CD4-positive, alpha-beta T cell (primary cell): ENCODE measurements at regions not wholly inside any gene's neighbourhood (a gene's known extent, or its start where the extent isn't known, plus 50 kb on each side); places are given as distances from the start of the nearest gene placed in this dataset.

ENCODE experiments used
- ATAC-seq: fragments of 200-7000 bp; cut with Tn5 transposase; one replicate; pipeline ENCODE4 v1.10.0; 2022; ENCODE audit warnings: mild to moderate bottlenecking; ENCODE audit not compliant: poor library complexity
- CTCF ChIA-PET: fragments of 350-600 bp; sonication (Branson Sonifier 250); formaldehyde crosslinking; loops from one replicate; lab custom pipeline; 2021; ENCODE audit warnings: antibody characterized with exemption, inconsistent platforms; lab: Charles Lee
- POLR2A ChIA-PET: fragments of 350-600 bp; sonication (Branson Sonifier 250); formaldehyde crosslinking; loops from one replicate; lab custom pipeline; 2021; ENCODE audit warnings: antibody characterized with exemption, inconsistent platforms; lab: Charles Lee
- DNase-seq, 14 experiments: peaks; one replicate each; pipeline ENCODE4 v3.0.0-alpha.2; 2013 to 2020; ENCODE audit warnings: mixed read lengths in 2 of 14
- H3K27ac ChIP-seq, 2 donors: one replicate each; pipeline versions ENCODE4 v1.5.1 to v1.7.0; 2013; ENCODE audit warnings: low read length in 2 of 2, low read depth in 1 of 2, mild to moderate bottlenecking in 1 of 2
- H3K27me3 ChIP-seq, 2 experiments: 1 replicate in 1 of 2; 2 replicates in 1 of 2; pipeline versions ENCODE4 v1.6.1 to v1.7.0; 2013; ENCODE audit warnings: low read length in 2 of 2, control low read depth in 1 of 2, mild to moderate bottlenecking in 1 of 2, moderate library complexity in 1 of 2; ENCODE audit not compliant: insufficient read depth in 2 of 2, control insufficient read depth in 1 of 2
- H3K36me3 ChIP-seq: one replicate; pipeline ENCODE4 v1.6.1; 2013; ENCODE audit warnings: low read length, control low read depth; ENCODE audit not compliant: insufficient read depth
- H3K4me1 ChIP-seq: one replicate; pipeline ENCODE4 v1.6.1; 2013; ENCODE audit warnings: low read length, control low read depth; ENCODE audit not compliant: insufficient read depth
- H3K4me3 ChIP-seq: one replicate; pipeline ENCODE4 v1.5.1; 2013; ENCODE audit warnings: mild to moderate bottlenecking, low read length, moderate library complexity
- H3K9me3 ChIP-seq, 2 experiments: 1 replicate in 1 of 2; 2 replicates in 1 of 2; pipeline versions ENCODE4 v1.6.1 to v1.7.0; 2013; ENCODE audit warnings: low read length in 2 of 2, mild to moderate bottlenecking in 2 of 2, control low read depth in 1 of 2, moderate library complexity in 1 of 2; ENCODE audit not compliant: control insufficient read depth in 1 of 2, insufficient read depth in 1 of 2
- H3K27ac Mint-ChIP-seq: one replicate; pipeline ENCODE4 v1.8.0; 2020; ENCODE audit warnings: mixed read lengths
- H3K27me3 Mint-ChIP-seq: one replicate; pipeline ENCODE4 v1.8.0; 2021; ENCODE audit warnings: mixed read lengths
- H3K36me3 Mint-ChIP-seq: one replicate; pipeline ENCODE4 v1.8.0; 2021; ENCODE audit warnings: low read depth, mixed read lengths
- H3K4me1 Mint-ChIP-seq: one replicate; pipeline ENCODE4 v1.8.0; 2021; ENCODE audit warnings: low read depth, mixed read lengths
- H3K4me3 Mint-ChIP-seq: one replicate; pipeline ENCODE4 v1.8.0; 2020; ENCODE audit warnings: mild to moderate bottlenecking, mixed read lengths
- H3K9me3 Mint-ChIP-seq: one replicate; pipeline ENCODE4 v1.8.0; 2020; ENCODE audit warnings: mixed read lengths
- CTCF ChIP-seq: fragments of 200-600 bp; IDR thresholded peaks from one replicate; pipeline ENCODE4 v1.8.0; 2022; ENCODE audit warnings: antibody characterized with exemption, mild to moderate bottlenecking
- intact Hi-C, 2 experiments: fragments of 100-400 bp; cut with DNase I in 1 of 2; cut with micrococcal nuclease in 1 of 2; formaldehyde crosslinking; loops; one replicate each; pipeline versions ENCODE4 v1.15.1 to v1.9.0; 2023 to 2025; cut with DNase I, micrococcal nuclease

- H3K4me1 ChIP-seq = peaks cover 4% of the 10 kb centered on the region
- H3K36me3 ChIP-seq = no peaks in the 10 kb centered on the region
- no peak overlapping the region for H3K4me3 ChIP-seq
- no peak for ATAC-seq
- CTCF ChIA-PET = no interaction called here
- Mint-ChIP-seq H3K4me3 (no peak overlapping the region), H3K36me3 (no peaks in the 10 kb centered on the region), H3K27ac (no peak overlapping the region), H3K4me1 (no peaks in the 10 kb centered on the region), H3K9me3 (no peaks in the 10 kb centered on the region), H3K27me3 (peaks cover 69% of the 10 kb centered on the region)
- POLR2A ChIA-PET = no interaction called here
- no peak for DNase-seq
- intact Hi-C loops = no loop called here
- TF ChIP-seq CTCF = no peak
- peaks cover 0 to 5% of the 10 kb centered on the region in 2 experiments for H3K9me3 ChIP-seq
- H3K27me3 ChIP-seq = peaks cover 35 to 70% of the 10 kb centered on the region in 2 experiments
- H3K27ac ChIP-seq = no peak overlapping the region
Measured at GRCh38 chr17:79186406-79186805, 111.8 kb downstream of the ENGASE start.

GRCh38 chr17:79185671-79186070 lies 111.0 kb downstream of the ENGASE start:
- no peak overlapping the region for H3K4me3 Mint-ChIP-seq
- Histone ChIP-seq H3K9me3 (peaks cover 0 to 5% of the 10 kb centered on the region in 2 experiments), H3K4me1 (peaks cover 4% of the 10 kb centered on the region), H3K36me3 (no peaks in the 10 kb centered on the region), H3K27me3 (peaks cover 28 to 71% of the 10 kb centered on the region in 2 experiments), H3K27ac (no peak overlapping the region), H3K4me3 (no peak overlapping the region)
- no peak for TF ChIP-seq CTCF
- ATAC-seq = no peak
- no peaks in the 10 kb centered on the region for H3K9me3 Mint-ChIP-seq
- H3K27ac Mint-ChIP-seq = no peak overlapping the region
- H3K4me1 Mint-ChIP-seq = no peaks in the 10 kb centered on the region
- intact Hi-C loops = no loop called here
- POLR2A ChIA-PET = no interaction called here
- H3K27me3 Mint-ChIP-seq = peaks cover 69% of the 10 kb centered on the region
- CTCF ChIA-PET = no interaction called here
- H3K36me3 Mint-ChIP-seq = no peaks in the 10 kb centered on the region
- DNase-seq = no peak

- Mint-ChIP-seq H3K4me1 (no peaks in the 10 kb centered on the region), H3K9me3 (no peaks in the 10 kb centered on the region), H3K27ac (no peak overlapping the region), H3K4me3 (no peak overlapping the region), H3K36me3 (no peaks in the 10 kb centered on the region), H3K27me3 (peaks cover 60% of the 10 kb centered on the region)
- CTCF ChIA-PET = no interaction called here
- no peak overlapping the region for H3K27ac ChIP-seq
- intact Hi-C loops = no loop called here
- H3K27me3 ChIP-seq = peaks cover 24 to 72% of the 10 kb centered on the region in 2 experiments
- peaks cover 4% of the 10 kb centered on the region for H3K4me1 ChIP-seq
- no peak overlapping the region for H3K4me3 ChIP-seq
- H3K9me3 ChIP-seq = peaks cover 0 to 5% of the 10 kb centered on the region in 2 experiments
- POLR2A ChIA-PET = no interaction called here
- no peak for ATAC-seq
- no peaks in the 10 kb centered on the region for H3K36me3 ChIP-seq
- TF ChIP-seq CTCF = no peak
- DNase-seq = no peak
Measured at GRCh38 chr17:79184219-79184618, 109.6 kb downstream of the ENGASE start.
